ENCODE measurements at regions not wholly inside any gene's neighbourhood (a gene's known extent, or its start where the extent isn't known, plus 50 kb on each side); places are given as distances from the start of the nearest gene placed in this dataset.

GRCh38 chr1:38204698-38205097 is 158.1 kb upstream of the POU3F1 start:
- DNase-seq (ENCODE audit: low read depth) = no peak
- H3K4me3 ChIP-seq (ENCODE audit: low read depth, low read length) = no peak overlapping the region
- TF ChIP-seq CTCF (conservative IDR thresholded peaks at IDR 0.05; ENCODE audit: low read depth, low read length) = no peak

DNA sequence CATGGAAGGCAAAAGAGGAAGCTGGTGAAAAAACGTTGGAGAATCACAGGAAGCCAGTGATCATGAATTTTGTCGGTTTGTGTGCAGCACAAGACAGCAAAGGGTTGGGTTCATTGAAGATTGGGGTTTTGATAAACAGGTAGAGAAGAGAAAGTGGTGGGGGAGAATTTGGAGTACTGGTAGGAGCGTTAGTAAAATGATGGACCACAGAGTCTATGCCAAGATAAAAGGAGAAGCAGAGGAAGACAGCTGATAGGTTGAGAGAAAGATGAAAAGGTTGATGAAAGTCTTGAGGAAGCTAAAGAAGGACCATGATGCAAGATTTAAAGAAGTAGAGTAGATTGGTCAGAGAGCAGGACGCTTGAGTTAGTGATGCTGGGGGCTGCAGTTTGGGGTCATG is 156.8 kb upstream of the POU3F1 start:
- H3K4me3 ChIP-seq (ENCODE audit: low read depth, low read length) = no peak overlapping the region
- TF ChIP-seq CTCF (conservative IDR thresholded peaks at IDR 0.05; ENCODE audit: low read depth, low read length) = no peak
- no peak for DNase-seq (ENCODE audit: low read depth)

DNA sequence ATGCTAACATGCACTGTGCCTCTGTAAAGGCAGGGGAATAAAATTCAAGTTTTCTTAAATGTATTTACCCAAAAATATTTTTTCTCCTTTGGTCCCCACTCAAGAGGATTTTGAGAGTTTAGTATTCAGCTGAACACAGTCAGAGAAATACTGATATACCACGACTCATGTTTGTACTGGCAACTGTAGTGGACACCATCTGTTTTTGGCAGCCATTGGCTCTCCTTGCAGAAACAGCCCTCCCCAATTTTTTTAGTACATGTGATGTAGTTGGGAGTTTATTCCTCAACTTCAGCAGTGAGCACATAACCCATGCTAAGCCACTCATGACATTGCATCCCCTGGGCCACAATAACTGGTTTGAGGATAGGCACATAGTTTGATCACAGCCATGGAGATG is 154.8 kb upstream of the POU3F1 start:
- TF ChIP-seq CTCF (conservative IDR thresholded peaks at IDR 0.05; ENCODE audit: low read depth, low read length) = no peak
- DNase-seq (ENCODE audit: low read depth) = no peak
- H3K4me3 ChIP-seq (ENCODE audit: low read depth, low read length) = no peak overlapping the region

- no peak for TF ChIP-seq CTCF (conservative IDR thresholded peaks at IDR 0.05; ENCODE audit: low read depth, low read length)
- no peak for DNase-seq (ENCODE audit: low read depth)
- no peak overlapping the region for H3K4me3 ChIP-seq (ENCODE audit: low read depth, low read length)
Measured at GRCh38 chr1:38198621-38199020, 152.0 kb upstream of the POU3F1 start.

DNA sequence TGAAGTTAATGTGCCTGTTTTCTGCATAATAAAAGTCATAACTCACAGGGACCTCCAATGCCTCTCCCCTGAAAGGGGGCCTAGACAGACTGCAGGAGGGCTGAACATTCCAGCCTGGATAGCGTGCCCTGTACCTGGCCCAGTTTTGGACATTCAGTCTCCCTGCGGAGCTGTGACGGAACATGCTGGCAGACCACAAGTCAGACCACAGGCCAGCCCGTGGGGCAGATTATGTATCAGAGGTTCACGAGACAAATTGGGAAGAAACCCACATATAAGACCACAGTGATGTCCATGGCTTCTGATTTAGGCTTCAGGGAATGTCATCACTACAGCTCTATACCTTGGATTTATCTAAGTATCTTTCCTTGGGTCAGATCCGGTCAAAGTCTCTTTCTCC is 151.5 kb upstream of the POU3F1 start:
- no peak for TF ChIP-seq CTCF (conservative IDR thresholded peaks at IDR 0.05; ENCODE audit: low read depth, low read length)
- DNase-seq (ENCODE audit: low read depth) = no peak

GRCh38 chr1:38197312-38198061 is 150.9 kb upstream of the POU3F1 start:
- no peak overlapping the region for H3K4me3 ChIP-seq (ENCODE audit: low read depth, low read length)
- no peak for TF ChIP-seq CTCF (conservative IDR thresholded peaks at IDR 0.05; ENCODE audit: low read depth, low read length)
- no peak for DNase-seq (ENCODE audit: low read depth)

More for the DNA sequence above, 151.5 kb upstream of the POU3F1 start:
- H3K4me3 ChIP-seq (ENCODE audit: low read depth, low read length) = no peak overlapping the region

DNA sequence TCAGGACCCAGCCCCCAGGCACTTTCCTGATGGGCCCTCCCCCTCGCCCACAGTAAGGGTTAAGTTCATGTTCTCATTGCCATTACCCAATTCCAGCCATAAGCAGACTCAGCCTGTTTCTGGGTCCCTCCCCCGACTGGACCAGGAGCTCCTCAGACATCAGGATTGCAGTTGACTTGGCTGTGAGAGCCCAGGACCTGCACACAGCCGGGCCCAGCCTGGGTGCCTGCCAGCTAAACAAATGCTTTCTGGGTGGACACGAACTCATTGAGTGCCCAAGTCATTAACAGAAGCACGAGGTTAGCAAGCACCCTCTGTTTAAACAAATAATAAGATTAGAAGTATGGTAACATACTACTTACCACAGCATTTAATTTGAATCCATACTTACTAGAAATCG is 147.9 kb upstream of the POU3F1 start:
- no peak for DNase-seq (ENCODE audit: low read depth)
- H3K4me3 ChIP-seq (ENCODE audit: low read depth, low read length) = no peak overlapping the region
- TF ChIP-seq CTCF (conservative IDR thresholded peaks at IDR 0.05; ENCODE audit: low read depth, low read length) = no peak
